ENCODE measurements at regions not wholly inside any gene's neighbourhood (a gene's known extent, or its start where the extent isn't known, plus 50 kb on each side); places are given as distances from the start of the nearest gene placed in this dataset.

DNA sequence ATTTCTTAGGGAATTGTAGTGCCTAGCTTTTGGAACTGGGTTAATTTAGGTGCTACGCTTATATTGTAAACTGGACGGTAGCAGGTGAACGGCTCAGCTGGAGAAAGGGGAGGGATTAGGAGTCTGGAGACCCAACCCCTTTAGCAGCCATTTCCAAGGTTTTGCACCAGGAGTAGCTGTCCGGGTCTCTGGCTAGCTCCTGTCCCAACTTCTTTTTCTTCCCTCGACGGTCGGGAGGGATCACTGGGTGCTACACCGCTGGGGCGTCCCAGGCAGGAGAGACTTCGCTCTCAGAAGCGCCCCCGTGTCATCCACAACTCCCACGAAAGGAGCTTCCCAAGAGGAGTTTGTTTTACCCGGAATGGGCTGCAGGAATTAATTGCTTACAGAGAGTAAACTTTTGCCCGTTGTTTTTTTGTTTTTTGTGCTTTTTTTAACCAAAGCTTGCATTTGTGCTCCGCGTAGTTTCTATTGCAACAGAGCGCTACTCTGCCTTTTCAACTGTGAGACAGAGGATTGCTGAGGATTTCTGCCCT is 1640.9 kb upstream of the C9orf72 start:
- TF ChIP-seq, protein P1, sequence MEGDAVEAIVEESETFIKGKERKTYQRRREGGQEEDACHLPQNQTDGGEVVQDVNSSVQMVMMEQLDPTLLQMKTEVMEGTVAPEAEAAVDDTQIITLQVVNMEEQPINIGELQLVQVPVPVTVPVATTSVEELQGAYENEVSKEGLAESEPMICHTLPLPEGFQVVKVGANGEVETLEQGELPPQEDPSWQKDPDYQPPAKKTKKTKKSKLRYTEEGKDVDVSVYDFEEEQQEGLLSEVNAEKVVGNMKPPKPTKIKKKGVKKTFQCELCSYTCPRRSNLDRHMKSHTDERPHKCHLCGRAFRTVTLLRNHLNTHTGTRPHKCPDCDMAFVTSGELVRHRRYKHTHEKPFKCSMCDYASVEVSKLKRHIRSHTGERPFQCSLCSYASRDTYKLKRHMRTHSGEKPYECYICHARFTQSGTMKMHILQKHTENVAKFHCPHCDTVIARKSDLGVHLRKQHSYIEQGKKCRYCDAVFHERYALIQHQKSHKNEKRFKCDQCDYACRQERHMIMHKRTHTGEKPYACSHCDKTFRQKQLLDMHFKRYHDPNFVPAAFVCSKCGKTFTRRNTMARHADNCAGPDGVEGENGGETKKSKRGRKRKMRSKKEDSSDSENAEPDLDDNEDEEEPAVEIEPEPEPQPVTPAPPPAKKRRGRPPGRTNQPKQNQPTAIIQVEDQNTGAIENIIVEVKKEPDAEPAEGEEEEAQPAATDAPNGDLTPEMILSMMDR (IDR thresholded peaks at IDR 0.05; ENCODE audit: low read length), result no peak
- TF ChIP-seq EZH2phosphoT487 (IDR thresholded peaks at IDR 0.05; ENCODE audit: low read length), result no peak
- TF ChIP-seq EZH2 (optimal IDR thresholded peaks at IDR 0.05; ENCODE audit: low read depth, low read length), result no peak
